Upper lobe of left lung (tissue), 6 donors: ENCODE measurements at regions not wholly inside any gene's neighbourhood (a gene's known extent, or its start where the extent isn't known, plus 50 kb on each side); places are given as distances from the start of the nearest gene placed in this dataset.
"Not testable (repeated sequence)": the region's sequence is repeated elsewhere in the genome, so short reads cannot be mapped to it uniquely, and the experiment has no call there.

Experiments used
- ATAC-seq, 2 donors: fragments of 200-7000 bp; cut with Tn5 transposase; one replicate each; pipeline ENCODE4 v1.9.1; 2022; ENCODE audit warnings: mild to moderate bottlenecking in 2 of 2, moderate library complexity in 2 of 2; ENCODE audit not compliant: low FRiP score in 2 of 2
- DNase-seq, 2 donors: peaks; one replicate each; pipeline ENCODE4 v3.0.0-alpha.2; 2019 to 2020
- H3K27ac ChIP-seq, 4 donors: fragments of 200-600 bp; sonication (generic); one replicate each; pipeline ENCODE4 v1.5.1; 2016 to 2019
- H3K27me3 ChIP-seq, 4 donors: fragments of 200-600 bp; sonication (generic); one replicate each; pipeline ENCODE4 v1.5.1; 2017 to 2019
- H3K36me3 ChIP-seq, 4 donors: fragments of 200-600 bp; sonication (generic); one replicate each; pipeline ENCODE4 v1.5.1; 2016 to 2019
- H3K4me1 ChIP-seq, 4 donors: fragments of 200-600 bp; sonication (generic); one replicate each; pipeline ENCODE4 v1.5.1; 2018 to 2019
- H3K4me3 ChIP-seq, 4 donors: fragments of 200-600 bp; sonication (generic); one replicate each; pipeline ENCODE4 v1.5.1; 2017 to 2019; ENCODE audit warnings: mild to moderate bottlenecking in 2 of 4, moderate library complexity in 1 of 4
- H3K9me3 ChIP-seq, 4 donors: fragments of 200-600 bp; sonication (generic); one replicate each; pipeline ENCODE4 v1.5.1; 2018 to 2019
- CTCF ChIP-seq, 6 experiments: fragments of 450-650 bp in 4 of 6; fragments of 200-600 bp in 2 of 6; sonication (generic) in 2 of 6; IDR thresholded peaks; one replicate each; pipeline ENCODE4 v1.5.1; 2016 to 2019; ENCODE audit warnings: antibody characterized with exemption in 6 of 6
- EP300 ChIP-seq, 4 donors: sonication (generic); formaldehyde crosslinking; IDR thresholded peaks; one replicate each; pipeline ENCODE4 v1.5.1; 2017; ENCODE audit warnings: antibody characterized with exemption in 4 of 4, control low read depth in 2 of 4
- POLR2A ChIP-seq, 4 donors: fragments of 450-650 bp; IDR thresholded peaks; one replicate each; pipeline ENCODE4 v1.5.1; 2016 to 2017; ENCODE audit warnings: antibody characterized with exemption in 4 of 4, mild to moderate bottlenecking in 2 of 4
- POLR2AphosphoS5 ChIP-seq, 2 donors: sonication (generic); formaldehyde crosslinking; IDR thresholded peaks; one replicate each; pipeline ENCODE4 v1.5.1; 2017; ENCODE audit warnings: antibody characterized with exemption in 2 of 2
- WGBS, 2 donors: methylation state at CpG; one replicate each; pipeline ENCODE4 v1.1.5; 2017 to 2018; 5-methylcytosine and 5-hydroxymethylcytosine counted together
- donor health status: DM: no; HTN: no; CAD: no; lungs with moderate emphysema.
- donor health status: DM: no; HTN: yes; CAD: no; lungs with severe emphysema.

GRCh38 chr3:18556503-18557135, 131.5 kb upstream of the SATB1 start:
- DNase-seq (peak in 1 of 2 donors; percentile 33), ATAC-seq (no peak)
- TF ChIP-seq POLR2A (IDR thresholded peaks at IDR 0.05) (no peak), CTCF (IDR thresholded peaks at IDR 0.05) (no peak), EP300 (IDR thresholded peaks at IDR 0.05) (no peak), POLR2AphosphoS5 (IDR thresholded peaks at IDR 0.05) (no peak)
- peaks cover 0 to 3% (median 0%) of the 10 kb centered on the region in 4 donors for H3K4me1 ChIP-seq
- WGBS, 2 donors = 76 to 82% methylated on average over 4 of the region's 4 CpGs
- no peaks in the 10 kb centered on the region for H3K27me3 ChIP-seq
- H3K9me3 ChIP-seq = no peaks in the 10 kb centered on the region
- H3K27ac ChIP-seq = no peak overlapping the region
- H3K36me3 ChIP-seq = no peaks in the 10 kb centered on the region
- no peak overlapping the region for H3K4me3 ChIP-seq

- WGBS, 2 donors = 88 to 93% methylated on average over 3 of the region's 3 CpGs
- Histone ChIP-seq H3K9me3 (no peaks in the 10 kb centered on the region), H3K27me3 (no peaks in the 10 kb centered on the region), H3K4me3 (no peak overlapping the region), H3K36me3 (no peaks in the 10 kb centered on the region), H3K27ac (no peak overlapping the region), H3K4me1 (peaks cover 0 to 3% (median 0%) of the 10 kb centered on the region in 4 donors)
- DNase-seq (no peak), ATAC-seq (no peak)
- TF ChIP-seq CTCF (IDR thresholded peaks at IDR 0.05) = no peak
- no peak for TF ChIP-seq POLR2A (IDR thresholded peaks at IDR 0.05)
- no peak for TF ChIP-seq POLR2AphosphoS5 (IDR thresholded peaks at IDR 0.05)
- no peak for TF ChIP-seq EP300 (IDR thresholded peaks at IDR 0.05)
Observed at GRCh38 chr3:18556001-18556408, 130.9 kb upstream of the SATB1 start.

- H3K27ac ChIP-seq, ATAC-seq: not testable (repeated sequence)
Observed at GRCh38 chr3:18552579-18553105, 127.5 kb upstream of the SATB1 start.

GRCh38 chr3:18546632-18547031, 121.5 kb upstream of the SATB1 start:
- Histone ChIP-seq H3K27me3 (no peaks in the 10 kb centered on the region), H3K27ac (no peak overlapping the region), H3K4me3 (no peak overlapping the region), H3K4me1 (no peaks in the 10 kb centered on the region), H3K9me3 (no peaks in the 10 kb centered on the region), H3K36me3 (no peaks in the 10 kb centered on the region)
- ATAC-seq (no peak), DNase-seq (no peak)
- TF ChIP-seq EP300 (IDR thresholded peaks at IDR 0.05) (no peak), CTCF (IDR thresholded peaks at IDR 0.05) (no peak), POLR2A (IDR thresholded peaks at IDR 0.05) (no peak), POLR2AphosphoS5 (IDR thresholded peaks at IDR 0.05) (no peak)
- WGBS, 2 donors = 82 to 93% methylated on average over 2 of the region's 2 CpGs

More at GRCh38 chr3:18552579-18553105, 127.5 kb upstream of the SATB1 start:
- not testable (repeated sequence) for H3K36me3 ChIP-seq, H3K9me3 ChIP-seq, DNase-seq, H3K27me3 ChIP-seq, H3K4me3 ChIP-seq, H3K4me1 ChIP-seq
- 79 to 80% methylated on average over 9 of the region's 9 CpGs for WGBS, 2 donors

GRCh38 chr3:18544146-18544545, 119.0 kb upstream of the SATB1 start:
- no peak for ATAC-seq
- H3K36me3 ChIP-seq = no peaks in the 10 kb centered on the region
- 71 to 78% methylated on average over 4 of the region's 4 CpGs for WGBS, 2 donors
- no peak for DNase-seq
- no peak overlapping the region for H3K27ac ChIP-seq
- H3K9me3 ChIP-seq = no peaks in the 10 kb centered on the region
- TF ChIP-seq POLR2A (IDR thresholded peaks at IDR 0.05) (no peak), EP300 (IDR thresholded peaks at IDR 0.05) (no peak), CTCF (IDR thresholded peaks at IDR 0.05) (no peak), POLR2AphosphoS5 (IDR thresholded peaks at IDR 0.05) (no peak)
- H3K27me3 ChIP-seq = no peaks in the 10 kb centered on the region
- H3K4me1 ChIP-seq = no peaks in the 10 kb centered on the region
- no peak overlapping the region for H3K4me3 ChIP-seq
